GM23338 (cell line): ENCODE measurements at regions not wholly inside any gene's neighbourhood (a gene's known extent, or its start where the extent isn't known, plus 50 kb on each side); places are given as distances from the start of the nearest gene placed in this dataset.

Source experiments
- CREB1 ChIP-seq: fragments of 250-450 bp; sonication (Bioruptor Pico); IDR thresholded peaks from 2 replicates; pipeline ENCODE4 v1.5.0; 2020; ENCODE audit warnings: low read depth, mild to moderate bottlenecking, moderate library complexity
- EZH2 ChIP-seq: fragments of 200-600 bp; sonication (generic); IDR thresholded peaks from one replicate; pipeline ENCODE4 v1.8.0; 2017; ENCODE audit warnings: antibody characterized with exemption, mild to moderate bottlenecking, low read depth; ENCODE audit not compliant: unreplicated experiment
- JUNB ChIP-seq: IDR thresholded peaks from one replicate; pipeline ENCODE4 v1.6.1; 2016; ENCODE audit warnings: antibody characterized with exemption; ENCODE audit not compliant: unreplicated experiment
- NANOG ChIP-seq: IDR thresholded peaks from 2 replicates; pipeline ENCODE4 v1.6.1; 2016; ENCODE audit warnings: antibody characterized with exemption, borderline replicate concordance
- POLR2AphosphoS5 ChIP-seq: IDR thresholded peaks from 2 replicates; pipeline ENCODE4 v1.6.1; 2016; ENCODE audit warnings: antibody characterized with exemption, low read depth
- ZNF331 ChIP-seq: fragments of 250-450 bp; sonication (Bioruptor Pico); IDR thresholded peaks from 2 replicates; pipeline ENCODE4 v1.5.0; 2020; ENCODE audit warnings: low read depth, mild to moderate bottlenecking, moderate library complexity
- TF ChIP-seq, protein P1 (sequence below), 2 experiments: fragments of 200-600 bp in 1 of 2; sonication (generic) in 1 of 2; conservative IDR thresholded peaks; 2 replicates each; pipeline versions ENCODE4 v1.5.1 to v1.6.1; 2016 to 2017; ENCODE audit warnings: antibody characterized with exemption in 2 of 2, low read depth in 2 of 2, mild to moderate bottlenecking in 2 of 2, moderate library complexity in 1 of 2
- TF ChIP-seq, protein P2 (sequence below): IDR thresholded peaks from one replicate; pipeline ENCODE4 v1.6.1; 2018; ENCODE audit warnings: antibody characterized with exemption; ENCODE audit not compliant: unreplicated experiment
- TF ChIP-seq, protein P3 (sequence below): fragments of 250-450 bp; sonication (Bioruptor Pico); IDR thresholded peaks from 2 replicates; pipeline ENCODE4 v1.5.0; 2020; ENCODE audit warnings: mild to moderate bottlenecking, moderate library complexity

DNA sequence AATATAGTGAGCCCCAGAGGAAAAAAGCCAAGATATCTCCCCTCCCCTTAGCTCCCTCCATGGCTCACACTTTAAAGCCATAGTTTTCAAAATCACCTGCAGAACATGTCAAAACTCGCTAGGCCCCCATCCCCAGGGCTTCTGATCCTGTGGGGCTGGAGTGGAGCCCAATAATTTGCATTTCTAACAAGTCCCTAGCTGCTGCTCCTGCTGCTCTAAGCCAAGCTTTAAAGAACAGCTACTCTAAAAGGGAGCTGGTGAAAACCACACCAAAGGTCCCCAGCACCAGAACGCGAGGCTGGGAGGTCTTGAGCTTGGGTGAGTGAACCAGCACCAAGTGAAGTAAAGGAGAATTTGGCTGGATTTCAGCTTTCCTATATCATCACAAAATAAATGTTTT lies 237.1 kb downstream of the ZNF674 start:
- TF ChIP-seq EZH2 (no peak), NANOG (no peak), POLR2AphosphoS5 (no peak), CREB1 (CRISPR knock-in tag) (no peak), JUNB (no peak), ZNF331 (no peak)
- TF ChIP-seq, protein P1, sequence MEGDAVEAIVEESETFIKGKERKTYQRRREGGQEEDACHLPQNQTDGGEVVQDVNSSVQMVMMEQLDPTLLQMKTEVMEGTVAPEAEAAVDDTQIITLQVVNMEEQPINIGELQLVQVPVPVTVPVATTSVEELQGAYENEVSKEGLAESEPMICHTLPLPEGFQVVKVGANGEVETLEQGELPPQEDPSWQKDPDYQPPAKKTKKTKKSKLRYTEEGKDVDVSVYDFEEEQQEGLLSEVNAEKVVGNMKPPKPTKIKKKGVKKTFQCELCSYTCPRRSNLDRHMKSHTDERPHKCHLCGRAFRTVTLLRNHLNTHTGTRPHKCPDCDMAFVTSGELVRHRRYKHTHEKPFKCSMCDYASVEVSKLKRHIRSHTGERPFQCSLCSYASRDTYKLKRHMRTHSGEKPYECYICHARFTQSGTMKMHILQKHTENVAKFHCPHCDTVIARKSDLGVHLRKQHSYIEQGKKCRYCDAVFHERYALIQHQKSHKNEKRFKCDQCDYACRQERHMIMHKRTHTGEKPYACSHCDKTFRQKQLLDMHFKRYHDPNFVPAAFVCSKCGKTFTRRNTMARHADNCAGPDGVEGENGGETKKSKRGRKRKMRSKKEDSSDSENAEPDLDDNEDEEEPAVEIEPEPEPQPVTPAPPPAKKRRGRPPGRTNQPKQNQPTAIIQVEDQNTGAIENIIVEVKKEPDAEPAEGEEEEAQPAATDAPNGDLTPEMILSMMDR (conservative IDR thresholded peaks at IDR 0.05; ENCODE audit: low read depth in 2 of 2) = no peak
- TF ChIP-seq, protein P2, sequence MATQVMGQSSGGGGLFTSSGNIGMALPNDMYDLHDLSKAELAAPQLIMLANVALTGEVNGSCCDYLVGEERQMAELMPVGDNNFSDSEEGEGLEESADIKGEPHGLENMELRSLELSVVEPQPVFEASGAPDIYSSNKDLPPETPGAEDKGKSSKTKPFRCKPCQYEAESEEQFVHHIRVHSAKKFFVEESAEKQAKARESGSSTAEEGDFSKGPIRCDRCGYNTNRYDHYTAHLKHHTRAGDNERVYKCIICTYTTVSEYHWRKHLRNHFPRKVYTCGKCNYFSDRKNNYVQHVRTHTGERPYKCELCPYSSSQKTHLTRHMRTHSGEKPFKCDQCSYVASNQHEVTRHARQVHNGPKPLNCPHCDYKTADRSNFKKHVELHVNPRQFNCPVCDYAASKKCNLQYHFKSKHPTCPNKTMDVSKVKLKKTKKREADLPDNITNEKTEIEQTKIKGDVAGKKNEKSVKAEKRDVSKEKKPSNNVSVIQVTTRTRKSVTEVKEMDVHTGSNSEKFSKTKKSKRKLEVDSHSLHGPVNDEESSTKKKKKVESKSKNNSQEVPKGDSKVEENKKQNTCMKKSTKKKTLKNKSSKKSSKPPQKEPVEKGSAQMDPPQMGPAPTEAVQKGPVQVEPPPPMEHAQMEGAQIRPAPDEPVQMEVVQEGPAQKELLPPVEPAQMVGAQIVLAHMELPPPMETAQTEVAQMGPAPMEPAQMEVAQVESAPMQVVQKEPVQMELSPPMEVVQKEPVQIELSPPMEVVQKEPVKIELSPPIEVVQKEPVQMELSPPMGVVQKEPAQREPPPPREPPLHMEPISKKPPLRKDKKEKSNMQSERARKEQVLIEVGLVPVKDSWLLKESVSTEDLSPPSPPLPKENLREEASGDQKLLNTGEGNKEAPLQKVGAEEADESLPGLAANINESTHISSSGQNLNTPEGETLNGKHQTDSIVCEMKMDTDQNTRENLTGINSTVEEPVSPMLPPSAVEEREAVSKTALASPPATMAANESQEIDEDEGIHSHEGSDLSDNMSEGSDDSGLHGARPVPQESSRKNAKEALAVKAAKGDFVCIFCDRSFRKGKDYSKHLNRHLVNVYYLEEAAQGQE = no peak
- TF ChIP-seq, protein P3, sequence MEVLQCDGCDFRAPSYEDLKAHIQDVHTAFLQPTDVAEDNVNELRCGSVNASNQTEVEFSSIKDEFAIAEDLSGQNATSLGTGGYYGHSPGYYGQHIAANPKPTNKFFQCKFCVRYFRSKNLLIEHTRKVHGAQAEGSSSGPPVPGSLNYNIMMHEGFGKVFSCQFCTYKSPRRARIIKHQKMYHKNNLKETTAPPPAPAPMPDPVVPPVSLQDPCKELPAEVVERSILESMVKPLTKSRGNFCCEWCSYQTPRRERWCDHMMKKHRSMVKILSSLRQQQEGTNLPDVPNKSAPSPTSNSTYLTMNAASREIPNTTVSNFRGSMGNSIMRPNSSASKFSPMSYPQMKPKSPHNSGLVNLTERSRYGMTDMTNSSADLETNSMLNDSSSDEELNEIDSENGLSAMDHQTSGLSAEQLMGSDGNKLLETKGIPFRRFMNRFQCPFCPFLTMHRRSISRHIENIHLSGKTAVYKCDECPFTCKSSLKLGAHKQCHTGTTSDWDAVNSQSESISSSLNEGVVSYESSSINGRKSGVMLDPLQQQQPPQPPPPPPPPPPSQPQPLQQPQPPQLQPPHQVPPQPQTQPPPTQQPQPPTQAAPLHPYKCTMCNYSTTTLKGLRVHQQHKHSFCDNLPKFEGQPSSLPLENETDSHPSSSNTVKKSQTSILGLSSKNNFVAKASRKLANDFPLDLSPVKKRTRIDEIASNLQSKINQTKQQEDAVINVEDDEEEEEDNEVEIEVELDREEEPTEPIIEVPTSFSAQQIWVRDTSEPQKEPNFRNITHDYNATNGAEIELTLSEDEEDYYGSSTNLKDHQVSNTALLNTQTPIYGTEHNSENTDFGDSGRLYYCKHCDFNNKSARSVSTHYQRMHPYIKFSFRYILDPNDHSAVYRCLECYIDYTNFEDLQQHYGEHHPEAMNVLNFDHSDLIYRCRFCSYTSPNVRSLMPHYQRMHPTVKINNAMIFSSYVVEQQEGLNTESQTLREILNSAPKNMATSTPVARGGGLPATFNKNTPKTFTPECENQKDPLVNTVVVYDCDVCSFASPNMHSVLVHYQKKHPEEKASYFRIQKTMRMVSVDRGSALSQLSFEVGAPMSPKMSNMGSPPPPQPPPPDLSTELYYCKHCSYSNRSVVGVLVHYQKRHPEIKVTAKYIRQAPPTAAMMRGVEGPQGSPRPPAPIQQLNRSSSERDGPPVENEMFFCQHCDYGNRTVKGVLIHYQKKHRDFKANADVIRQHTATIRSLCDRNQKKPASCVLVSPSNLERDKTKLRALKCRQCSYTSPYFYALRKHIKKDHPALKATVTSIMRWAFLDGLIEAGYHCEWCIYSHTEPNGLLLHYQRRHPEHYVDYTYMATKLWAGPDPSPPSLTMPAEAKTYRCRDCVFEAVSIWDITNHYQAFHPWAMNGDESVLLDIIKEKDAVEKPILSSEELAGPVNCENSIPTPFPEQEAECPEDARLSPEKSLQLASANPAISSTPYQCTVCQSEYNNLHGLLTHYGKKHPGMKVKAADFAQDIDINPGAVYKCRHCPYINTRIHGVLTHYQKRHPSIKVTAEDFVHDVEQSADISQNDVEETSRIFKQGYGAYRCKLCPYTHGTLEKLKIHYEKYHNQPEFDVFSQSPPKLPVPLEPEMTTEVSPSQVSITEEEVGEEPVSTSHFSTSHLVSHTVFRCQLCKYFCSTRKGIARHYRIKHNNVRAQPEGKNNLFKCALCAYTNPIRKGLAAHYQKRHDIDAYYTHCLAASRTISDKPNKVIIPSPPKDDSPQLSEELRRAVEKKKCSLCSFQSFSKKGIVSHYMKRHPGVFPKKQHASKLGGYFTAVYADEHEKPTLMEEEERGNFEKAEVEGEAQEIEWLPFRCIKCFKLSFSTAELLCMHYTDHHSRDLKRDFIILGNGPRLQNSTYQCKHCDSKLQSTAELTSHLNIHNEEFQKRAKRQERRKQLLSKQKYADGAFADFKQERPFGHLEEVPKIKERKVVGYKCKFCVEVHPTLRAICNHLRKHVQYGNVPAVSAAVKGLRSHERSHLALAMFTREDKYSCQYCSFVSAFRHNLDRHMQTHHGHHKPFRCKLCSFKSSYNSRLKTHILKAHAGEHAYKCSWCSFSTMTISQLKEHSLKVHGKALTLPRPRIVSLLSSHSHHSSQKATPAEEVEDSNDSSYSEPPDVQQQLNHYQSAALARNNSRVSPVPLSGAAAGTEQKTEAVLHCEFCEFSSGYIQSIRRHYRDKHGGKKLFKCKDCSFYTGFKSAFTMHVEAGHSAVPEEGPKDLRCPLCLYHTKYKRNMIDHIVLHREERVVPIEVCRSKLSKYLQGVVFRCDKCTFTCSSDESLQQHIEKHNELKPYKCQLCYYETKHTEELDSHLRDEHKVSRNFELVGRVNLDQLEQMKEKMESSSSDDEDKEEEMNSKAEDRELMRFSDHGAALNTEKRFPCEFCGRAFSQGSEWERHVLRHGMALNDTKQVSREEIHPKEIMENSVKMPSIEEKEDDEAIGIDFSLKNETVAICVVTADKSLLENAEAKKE = no peak
